ENCODE measurements at regions not wholly inside any gene's neighbourhood (a gene's known extent, or its start where the extent isn't known, plus 50 kb on each side); places are given as distances from the start of the nearest gene placed in this dataset.

DNA sequence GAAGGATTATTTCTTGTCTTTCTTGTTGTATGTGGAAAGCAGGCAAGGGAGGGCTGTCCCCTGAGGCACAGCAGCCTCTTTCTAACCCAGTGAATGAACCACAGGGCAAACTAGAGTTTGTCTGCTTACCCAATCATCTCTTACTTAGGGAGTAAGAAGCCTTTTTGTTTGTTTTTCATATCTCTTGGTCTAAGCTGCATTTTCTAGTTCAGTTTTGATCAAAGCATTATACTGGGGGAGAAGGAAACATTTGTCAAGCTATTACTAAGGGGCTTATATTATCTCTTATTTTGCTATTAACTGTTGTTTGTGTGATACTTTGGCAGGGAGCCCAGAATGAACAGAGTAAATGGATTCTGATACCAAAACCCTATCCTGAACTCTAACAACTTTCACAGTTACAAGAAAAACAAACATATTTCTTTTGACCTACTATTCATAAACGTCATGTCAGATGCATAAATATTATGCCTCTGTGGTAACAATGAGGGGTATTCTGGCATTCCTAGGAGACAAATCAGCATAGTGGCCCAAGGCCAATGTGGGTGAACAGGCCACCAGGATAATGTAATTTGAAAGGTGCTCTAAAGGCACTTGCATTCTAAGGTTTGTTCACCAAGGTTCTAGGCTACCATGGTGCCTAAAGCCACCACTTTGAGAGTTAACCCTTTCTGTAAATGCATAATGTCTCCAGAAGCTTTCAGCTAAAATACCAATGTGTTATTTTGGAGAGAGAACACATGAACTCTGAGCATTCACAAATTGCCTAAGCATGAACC, 271.6 kb upstream of the ZPLD1 start:
- DNase-seq, result no peak

DNA sequence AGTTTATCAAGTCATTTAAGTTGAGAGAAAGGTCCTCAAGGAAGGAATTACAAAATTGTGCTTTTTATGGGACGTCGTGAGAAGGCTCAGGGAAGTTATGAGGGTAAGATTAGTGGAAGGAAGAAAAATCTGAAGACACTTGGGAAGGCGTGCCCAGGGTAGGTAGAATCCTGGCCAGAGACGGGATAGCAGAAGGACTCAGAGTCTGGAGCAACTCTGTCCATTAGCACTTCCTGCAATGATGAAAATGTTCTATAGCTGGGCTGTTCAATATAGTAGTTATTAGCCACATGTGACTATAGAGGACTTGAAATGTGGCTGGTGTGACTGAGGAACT, 271.0 kb upstream of the ZPLD1 start:
- DNase-seq, result no peak

DNA sequence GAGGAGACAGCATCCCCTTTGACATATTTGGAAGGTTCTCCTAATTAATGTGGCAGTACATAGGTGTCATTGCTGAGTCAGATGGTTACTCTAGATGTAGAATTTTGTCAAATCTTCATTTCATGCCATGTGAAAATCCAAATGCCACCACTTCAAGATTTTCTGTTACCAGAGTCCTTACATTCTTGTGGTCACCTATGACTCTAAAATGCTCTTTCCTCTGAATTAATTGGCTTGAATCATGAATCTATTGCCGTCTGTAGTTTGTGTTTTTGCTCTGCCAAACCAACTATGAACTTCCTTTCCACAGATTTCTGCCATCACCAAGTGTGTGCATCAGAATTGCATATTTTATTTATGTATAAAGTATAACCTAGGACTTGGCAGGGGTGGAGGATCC, 269.4 kb upstream of the ZPLD1 start:
- DNase-seq, result no peak

- no peak for DNase-seq
These were observed 264.8 kb upstream of the ZPLD1 start for GRCh38 chr3:102169915-102170479.

DNA sequence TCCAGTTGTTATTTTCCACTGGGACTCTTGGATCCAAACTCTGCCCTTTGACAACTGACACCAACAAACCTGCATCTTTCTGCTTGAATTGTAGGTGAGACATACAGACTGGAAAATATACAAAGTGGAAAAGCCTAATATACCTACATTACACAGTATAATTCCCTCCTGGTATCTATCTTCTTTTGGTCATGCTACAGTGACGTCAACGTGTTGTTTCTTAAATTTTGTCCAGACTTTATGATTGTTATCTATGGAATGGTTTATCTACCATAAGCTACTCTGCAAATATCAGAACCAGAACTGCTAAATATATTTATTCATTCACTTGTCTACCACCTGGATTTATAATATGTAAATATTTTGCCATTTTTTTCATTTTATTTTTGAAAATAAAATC, 264.3 kb upstream of the ZPLD1 start:
- DNase-seq, result no peak

- DNase-seq, result no peak
These were observed 260.5 kb upstream of the ZPLD1 start for GRCh38 chr3:102174312-102174712.

DNA sequence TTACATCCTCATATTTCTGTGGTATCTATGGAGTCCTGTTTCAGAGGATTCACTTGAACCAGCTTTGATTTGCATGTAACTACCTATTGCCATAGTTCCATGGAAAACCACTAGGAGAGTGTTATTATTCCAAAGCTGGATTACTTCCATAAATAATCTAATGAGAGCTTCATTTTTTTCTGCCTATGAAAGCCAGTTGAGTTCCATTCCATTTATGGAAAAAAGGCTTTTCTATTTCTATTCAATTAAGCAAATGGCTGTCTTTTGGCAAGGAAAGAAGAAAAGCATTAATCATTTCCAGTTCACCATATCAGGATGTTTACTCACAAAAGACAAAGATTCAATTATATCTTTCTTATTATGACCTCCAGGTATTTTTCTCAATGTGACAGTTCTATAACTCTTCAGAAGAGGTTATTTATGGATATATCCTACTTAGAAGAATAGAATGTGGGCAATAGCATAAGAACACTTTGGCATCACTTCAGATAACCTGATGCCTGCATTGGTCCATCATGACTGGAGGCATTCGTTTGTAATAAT, 259.9 kb upstream of the ZPLD1 start:
- no peak for DNase-seq

DNA sequence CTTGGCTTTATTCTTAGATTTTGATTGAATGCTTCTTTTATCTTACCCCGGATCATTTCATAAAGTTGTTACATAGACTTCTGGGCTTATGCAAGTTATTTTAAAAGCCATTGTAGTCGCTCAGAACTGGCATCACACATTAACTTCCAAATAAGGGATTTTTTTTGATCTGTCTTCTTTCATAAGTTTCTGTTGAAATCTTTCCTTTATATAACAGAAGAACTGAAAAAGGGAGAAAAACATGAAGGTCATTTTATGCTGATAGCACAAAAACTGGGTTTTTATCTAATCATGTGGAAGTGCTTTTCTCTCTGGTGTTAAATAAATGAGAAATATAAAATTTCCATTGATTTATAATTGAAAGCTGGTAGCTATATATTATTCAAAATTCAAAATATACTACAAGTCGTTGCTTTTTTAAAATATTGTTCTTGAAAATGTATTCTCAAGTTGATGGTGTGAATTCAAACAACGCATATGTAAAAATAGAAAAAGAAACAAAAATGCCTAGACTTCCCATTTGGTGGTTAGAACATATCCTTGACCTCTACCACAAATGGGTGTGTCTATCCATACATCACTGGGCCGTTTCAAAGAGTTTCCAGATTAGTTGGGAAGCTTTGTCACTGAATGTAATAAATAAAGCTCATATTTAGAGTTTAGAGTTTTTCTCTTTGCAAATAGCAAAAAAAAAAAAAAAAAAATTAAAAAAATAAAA, 258.3 kb upstream of the ZPLD1 start:
- DNase-seq, result no peak

- DNase-seq, result no peak
These were observed 257.6 kb upstream of the ZPLD1 start for GRCh38 chr3:102177075-102177755.

DNA sequence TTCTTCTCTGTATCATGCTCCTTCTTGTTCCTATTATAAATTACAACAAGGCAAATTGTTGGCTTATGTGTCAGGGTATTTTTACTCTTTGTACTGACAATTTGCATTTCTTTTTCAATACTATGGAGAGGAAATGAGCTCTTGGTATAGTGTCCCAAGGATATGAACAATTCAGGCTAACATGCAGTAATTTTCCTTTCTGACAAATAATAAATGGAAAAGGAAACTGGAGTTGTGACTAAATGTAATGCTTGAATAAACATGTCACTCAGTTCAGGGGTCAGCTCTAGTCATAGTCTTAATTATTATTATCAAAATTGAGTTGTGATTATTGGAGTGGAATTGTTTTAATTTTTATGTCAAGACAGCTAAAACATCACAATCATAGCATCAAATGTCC, 256.0 kb upstream of the ZPLD1 start:
- DNase-seq, result no peak

- DNase-seq, result no peak
These were observed 255.3 kb upstream of the ZPLD1 start for GRCh38 chr3:102179326-102180177.

GRCh38 chr3:102180280-102180931, 254.4 kb upstream of the ZPLD1 start:
- DNase-seq, result no peak

DNA sequence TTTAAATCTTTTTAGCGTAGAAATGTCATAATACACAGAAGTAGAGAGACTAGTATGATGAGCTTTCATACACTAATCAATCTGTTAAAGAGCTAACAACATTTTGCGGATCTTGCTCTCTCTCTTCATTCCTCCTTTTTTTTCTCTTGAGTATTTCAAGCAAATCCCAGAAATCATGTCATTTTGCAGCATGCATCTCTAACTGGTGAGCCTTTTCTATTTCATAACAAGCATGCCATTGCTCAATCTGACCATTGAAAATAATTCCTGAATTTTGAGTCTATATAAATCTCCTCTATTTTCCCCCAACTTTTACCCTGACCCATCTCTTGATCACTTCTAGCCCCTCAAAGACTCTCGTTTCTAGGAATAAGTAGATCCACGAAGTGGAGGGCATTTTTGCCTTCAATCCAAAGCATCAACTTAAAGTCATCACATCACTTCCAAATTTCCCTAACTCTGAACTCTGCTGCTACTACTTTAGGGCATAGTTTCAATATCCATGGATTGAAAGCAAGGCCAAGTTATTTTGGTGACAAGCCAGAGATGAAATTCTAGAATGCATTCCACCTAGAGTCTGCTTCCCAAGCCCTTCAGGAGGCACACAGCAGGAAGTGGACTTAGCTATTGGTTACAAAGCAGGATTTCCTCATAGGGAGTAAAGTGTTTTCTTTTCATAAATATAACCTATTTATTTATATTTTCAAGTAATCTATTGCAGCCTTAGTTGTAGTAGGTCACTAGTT, 253.5 kb upstream of the ZPLD1 start:
- DNase-seq, result no peak

GRCh38 chr3:102182162-102182561, 252.7 kb upstream of the ZPLD1 start:
- no peak for DNase-seq

GRCh38 chr3:102183186-102183585, 251.6 kb upstream of the ZPLD1 start:
- DNase-seq, result no peak

DNA sequence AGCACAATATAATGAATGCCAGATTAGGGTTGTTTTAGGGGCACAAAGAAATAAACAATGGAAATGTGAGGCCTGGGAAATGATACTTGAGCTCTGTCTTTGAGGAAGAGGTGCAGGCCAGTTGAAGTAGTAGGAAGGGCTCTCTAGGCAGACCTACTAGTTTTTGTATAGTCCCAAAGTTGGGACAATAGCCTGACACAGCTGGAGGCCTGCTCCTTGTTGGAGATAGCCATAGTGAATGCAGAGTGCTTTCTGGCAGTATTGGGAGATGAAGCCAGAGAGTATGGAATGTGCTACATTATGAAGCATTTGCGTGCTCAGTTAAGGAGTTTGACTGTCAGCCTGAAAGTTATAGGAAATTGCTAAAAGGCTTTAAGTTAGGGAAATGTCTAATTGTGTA, 251.2 kb upstream of the ZPLD1 start:
- DNase-seq, result no peak

DNA sequence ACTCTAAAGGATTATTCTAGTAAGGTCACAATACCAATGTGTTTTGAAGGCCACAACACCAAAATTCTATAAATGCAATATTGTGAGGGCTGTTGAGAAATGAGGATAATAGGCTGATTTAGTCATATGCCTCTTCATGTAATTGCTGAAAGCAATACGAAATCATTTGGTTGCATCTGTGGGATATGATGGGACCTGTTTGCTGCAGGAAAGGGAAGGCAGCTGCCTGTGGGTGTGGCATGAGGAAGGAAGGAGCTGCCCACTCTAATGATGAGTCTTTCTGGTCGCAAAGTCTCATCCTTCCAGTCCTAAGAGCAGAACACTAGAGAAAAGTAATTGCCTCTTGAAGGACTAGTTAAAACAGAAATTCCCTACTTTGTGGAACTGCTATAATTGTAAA, 245.3 kb upstream of the ZPLD1 start:
- DNase-seq, result no peak

DNA sequence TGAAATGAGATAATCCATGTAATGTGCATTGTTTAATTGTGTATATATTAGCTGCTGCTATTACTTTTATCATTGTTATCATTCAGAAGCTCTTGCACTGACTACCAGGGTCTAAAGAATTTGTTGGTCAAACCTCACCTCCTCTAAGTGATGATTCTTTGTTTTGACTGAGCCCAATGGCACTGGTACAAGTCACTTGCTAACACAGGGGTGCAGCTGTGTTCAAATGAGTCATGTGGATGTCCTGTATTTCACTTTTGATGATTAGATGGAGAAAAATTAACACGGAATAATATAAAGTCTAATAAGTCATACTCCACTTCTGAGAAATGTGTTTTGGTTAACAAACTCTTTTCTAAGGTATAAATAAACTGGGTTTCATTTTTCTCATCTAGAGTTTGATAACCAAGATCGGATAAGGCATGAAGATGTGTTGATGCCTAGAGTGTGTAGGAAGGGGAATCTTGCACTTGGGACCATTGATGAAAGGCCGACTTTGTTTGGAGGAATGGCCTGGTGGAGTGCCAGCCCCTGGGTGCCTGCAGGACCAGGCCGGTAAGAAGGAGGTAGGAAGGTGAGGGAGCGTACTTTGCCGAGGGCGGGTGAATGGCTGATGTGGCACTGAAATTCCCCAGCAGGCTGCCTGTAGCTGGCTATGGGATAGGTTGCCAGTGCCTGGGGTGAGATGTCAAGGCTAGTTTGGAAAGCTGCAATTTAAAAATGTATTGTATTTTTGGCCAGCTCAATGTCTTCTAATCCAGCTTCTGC, 244.7 kb upstream of the ZPLD1 start:
- no peak for DNase-seq

DNA sequence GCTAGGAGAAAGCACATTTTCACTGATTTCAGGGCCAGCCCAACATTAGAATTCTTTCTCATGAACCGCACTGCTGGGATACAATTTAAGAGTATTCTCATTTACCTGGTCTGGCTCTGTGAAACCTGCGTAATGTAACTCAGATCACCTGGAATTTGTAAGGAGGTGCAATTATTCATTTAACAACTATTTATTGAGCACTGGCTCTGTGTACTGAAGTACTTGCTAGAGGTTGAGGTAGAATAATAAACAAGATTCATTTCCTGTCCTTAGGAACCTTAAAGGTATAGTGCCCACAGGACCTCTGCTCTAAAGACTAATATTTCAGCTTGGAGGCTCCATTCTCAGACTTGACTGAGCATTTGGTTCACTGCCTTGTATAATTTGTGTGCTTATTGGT, 242.2 kb upstream of the ZPLD1 start:
- DNase-seq, result no peak

- no peak for DNase-seq
These were observed 241.6 kb upstream of the ZPLD1 start for GRCh38 chr3:102193255-102193654.

Measured in GOT3 (cell line).